ENCODE measurements at regions not wholly inside any gene's neighbourhood (a gene's known extent, or its start where the extent isn't known, plus 50 kb on each side); places are given as distances from the start of the nearest gene placed in this dataset.

DNA sequence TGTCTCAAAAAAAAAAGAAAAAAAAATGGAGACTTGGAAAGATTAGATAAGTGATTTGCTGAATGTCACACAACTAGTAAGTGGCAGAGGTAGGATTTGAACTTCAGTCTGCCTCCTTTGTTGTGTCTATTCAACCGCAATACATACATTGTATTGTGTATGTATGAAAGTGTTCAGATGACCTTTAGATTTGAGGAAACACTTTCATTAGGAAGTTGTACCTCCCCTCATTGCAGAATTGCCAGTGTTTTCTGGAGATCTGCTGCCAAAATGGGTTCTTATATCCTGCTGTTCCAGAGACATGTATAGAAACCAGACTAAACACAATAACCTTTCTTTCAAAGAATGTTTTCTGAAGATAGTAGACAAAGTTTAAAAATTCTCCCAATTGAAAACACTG, 247.4 kb upstream of the TBL1XR1 start:
- DNase-seq (ENCODE audit: low spot score in 2 of 2): no peak
- Histone ChIP-seq H3K9me3 (no peaks in the 10 kb centered on the region), H3K4me1 (no peaks in the 10 kb centered on the region), H3K4me3 (no peak overlapping the region), H3K27ac (no peak overlapping the region), H3K36me3 (no peaks in the 10 kb centered on the region), H3K27me3 (no peaks in the 10 kb centered on the region)
- intact Hi-C loops (cut with DNase I): no loop called here
- TF ChIP-seq, protein P1, sequence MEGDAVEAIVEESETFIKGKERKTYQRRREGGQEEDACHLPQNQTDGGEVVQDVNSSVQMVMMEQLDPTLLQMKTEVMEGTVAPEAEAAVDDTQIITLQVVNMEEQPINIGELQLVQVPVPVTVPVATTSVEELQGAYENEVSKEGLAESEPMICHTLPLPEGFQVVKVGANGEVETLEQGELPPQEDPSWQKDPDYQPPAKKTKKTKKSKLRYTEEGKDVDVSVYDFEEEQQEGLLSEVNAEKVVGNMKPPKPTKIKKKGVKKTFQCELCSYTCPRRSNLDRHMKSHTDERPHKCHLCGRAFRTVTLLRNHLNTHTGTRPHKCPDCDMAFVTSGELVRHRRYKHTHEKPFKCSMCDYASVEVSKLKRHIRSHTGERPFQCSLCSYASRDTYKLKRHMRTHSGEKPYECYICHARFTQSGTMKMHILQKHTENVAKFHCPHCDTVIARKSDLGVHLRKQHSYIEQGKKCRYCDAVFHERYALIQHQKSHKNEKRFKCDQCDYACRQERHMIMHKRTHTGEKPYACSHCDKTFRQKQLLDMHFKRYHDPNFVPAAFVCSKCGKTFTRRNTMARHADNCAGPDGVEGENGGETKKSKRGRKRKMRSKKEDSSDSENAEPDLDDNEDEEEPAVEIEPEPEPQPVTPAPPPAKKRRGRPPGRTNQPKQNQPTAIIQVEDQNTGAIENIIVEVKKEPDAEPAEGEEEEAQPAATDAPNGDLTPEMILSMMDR (IDR thresholded peaks at IDR 0.05): no peak

DNA sequence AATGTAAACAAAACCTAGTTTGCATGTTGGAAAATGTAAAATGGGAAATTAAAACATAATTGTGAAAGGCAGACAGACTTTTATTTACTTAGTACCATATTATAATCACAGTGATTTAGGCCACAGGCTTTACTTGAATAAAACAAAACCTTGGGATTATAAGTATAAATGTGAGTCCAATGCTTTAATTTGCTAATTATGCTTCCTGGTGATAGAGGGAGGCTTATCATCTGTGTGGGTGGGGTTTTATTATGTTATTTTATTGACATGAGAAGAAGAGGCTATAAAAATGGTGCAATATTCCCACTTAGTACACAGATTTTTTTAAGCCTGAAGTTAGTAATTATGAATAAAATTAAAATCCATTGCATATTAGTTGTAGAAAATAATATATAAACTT, 248.3 kb upstream of the TBL1XR1 start:
- Histone ChIP-seq H3K4me3 (no peak overlapping the region), H3K27ac (no peak overlapping the region), H3K4me1 (no peaks in the 10 kb centered on the region), H3K27me3 (no peaks in the 10 kb centered on the region), H3K9me3 (no peaks in the 10 kb centered on the region), H3K36me3 (no peaks in the 10 kb centered on the region)
- DNase-seq (ENCODE audit: low spot score in 2 of 2): no peak
- intact Hi-C loops (cut with DNase I): no loop called here
- TF ChIP-seq, protein P1 (IDR thresholded peaks at IDR 0.05): no peak

DNA sequence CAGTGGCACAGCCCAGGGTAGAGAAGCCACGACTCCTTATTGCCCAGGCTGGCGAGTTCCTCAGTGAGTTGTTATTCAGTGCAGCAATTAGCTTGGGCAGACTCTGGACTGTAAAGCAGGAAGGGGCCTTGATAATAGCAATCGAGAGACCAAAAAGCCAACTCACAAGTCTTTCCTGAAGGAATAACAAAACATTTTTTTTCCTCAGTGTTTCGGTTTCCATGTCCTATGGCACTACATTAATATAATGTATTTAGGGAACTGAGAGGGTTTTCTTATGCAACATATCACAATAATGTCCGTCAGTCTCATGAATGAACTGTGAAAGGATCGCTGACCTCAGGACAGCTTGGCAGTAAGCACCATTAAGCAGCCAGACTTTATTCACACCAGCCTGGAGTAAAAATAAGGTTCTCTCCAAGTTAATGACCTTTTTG, 248.9 kb upstream of the TBL1XR1 start:
- Histone ChIP-seq H3K9me3 (no peaks in the 10 kb centered on the region), H3K4me1 (no peaks in the 10 kb centered on the region), H3K36me3 (no peaks in the 10 kb centered on the region), H3K27me3 (no peaks in the 10 kb centered on the region), H3K4me3 (no peak overlapping the region), H3K27ac (no peak overlapping the region)
- TF ChIP-seq, protein P1 (IDR thresholded peaks at IDR 0.05): no peak
- no peak for DNase-seq (ENCODE audit: low spot score in 2 of 2)
- intact Hi-C loops (cut with DNase I): no loop called here

DNA sequence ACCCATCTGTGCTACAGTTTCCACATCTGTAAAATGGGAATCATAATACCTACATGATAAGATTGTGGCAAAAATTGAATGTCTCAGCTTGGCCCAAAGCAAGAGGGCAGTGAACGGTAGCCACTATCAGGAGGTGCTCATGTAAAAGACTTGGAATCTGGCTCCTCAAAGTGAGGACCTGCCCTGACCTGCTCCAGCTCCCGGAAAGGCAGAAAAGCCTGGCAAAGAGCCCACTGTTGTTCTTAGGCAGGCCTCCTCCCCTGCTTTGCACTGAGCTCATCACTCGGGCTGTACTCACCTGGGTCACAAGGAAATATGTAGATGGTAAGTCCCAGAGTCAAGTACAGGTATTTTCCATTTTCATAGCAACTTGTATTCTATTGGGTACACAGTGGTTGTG, 250.7 kb upstream of the TBL1XR1 start:
- H3K36me3 ChIP-seq: no peaks in the 10 kb centered on the region
- H3K9me3 ChIP-seq: no peaks in the 10 kb centered on the region
- H3K4me3 ChIP-seq: no peak overlapping the region
- no peak for DNase-seq (ENCODE audit: low spot score in 2 of 2)
- TF ChIP-seq, protein P1 (IDR thresholded peaks at IDR 0.05): no peak
- intact Hi-C loops (cut with DNase I): no loop called here
- H3K4me1 ChIP-seq: peaks cover 0 to 3% of the 10 kb centered on the region in 2 donors
- no peaks in the 10 kb centered on the region for H3K27me3 ChIP-seq
- H3K27ac ChIP-seq: no peak overlapping the region

DNA sequence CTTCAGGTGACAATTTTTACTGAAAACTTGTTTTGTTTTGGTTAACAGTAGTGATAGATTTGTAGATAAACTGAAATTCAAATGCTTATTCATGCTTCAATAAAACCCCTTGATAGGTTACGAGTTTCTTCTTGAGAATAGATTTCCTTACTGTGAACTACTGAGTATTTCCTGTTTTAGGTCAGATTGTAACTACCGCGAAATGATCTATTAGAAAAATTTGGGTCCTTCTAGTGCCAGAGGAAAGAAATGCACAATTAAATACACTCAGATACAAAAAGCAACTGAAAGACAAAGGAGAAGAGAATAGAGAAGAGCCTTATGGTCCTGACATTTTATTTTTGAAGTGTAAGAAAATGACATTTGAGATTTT, 251.7 kb upstream of the TBL1XR1 start:
- no peaks in the 10 kb centered on the region for H3K36me3 ChIP-seq
- H3K27me3 ChIP-seq: no peaks in the 10 kb centered on the region
- no peaks in the 10 kb centered on the region for H3K9me3 ChIP-seq
- no peak overlapping the region for H3K4me3 ChIP-seq
- TF ChIP-seq, protein P1 (IDR thresholded peaks at IDR 0.05): no peak
- peaks cover 0 to 4% of the 10 kb centered on the region in 2 donors for H3K4me1 ChIP-seq
- DNase-seq (ENCODE audit: low spot score in 2 of 2): no peak
- H3K27ac ChIP-seq: no peak overlapping the region
- intact Hi-C loops (cut with DNase I): no loop called here

DNA sequence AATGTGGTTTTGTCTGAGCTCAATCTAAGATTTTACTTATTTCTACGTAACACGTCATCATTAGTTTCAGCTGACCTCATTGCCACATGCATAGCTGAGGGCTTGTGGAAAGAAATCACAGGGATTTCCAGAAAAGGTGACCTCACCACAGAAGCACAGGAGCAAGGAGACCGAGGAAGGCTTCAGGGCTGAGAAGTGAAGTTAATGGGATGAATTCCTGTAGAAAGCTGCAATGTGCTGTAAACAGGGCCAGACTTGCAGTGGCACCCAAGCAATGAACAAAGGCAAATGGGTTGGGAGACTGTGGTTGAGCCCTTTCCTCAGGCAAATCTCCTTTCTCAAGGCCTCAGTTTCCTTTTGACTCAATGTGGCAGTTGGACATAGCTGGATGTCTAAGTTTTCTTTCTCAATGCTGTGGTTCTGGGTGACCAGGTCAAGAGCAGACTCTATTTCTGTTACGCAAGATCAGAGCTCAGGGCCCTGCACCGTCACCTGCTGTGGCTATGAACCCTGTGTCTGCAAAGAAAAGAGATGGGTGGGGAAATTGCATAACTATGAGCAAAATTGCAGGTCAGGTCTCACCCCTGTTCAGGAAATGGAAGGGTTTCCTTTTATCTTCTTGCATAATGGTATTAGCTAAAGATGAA, 252.2 kb upstream of the TBL1XR1 start:
- Histone ChIP-seq H3K9me3 (no peaks in the 10 kb centered on the region), H3K4me1 (peaks cover 0 to 4% of the 10 kb centered on the region in 2 donors), H3K27ac (no peak overlapping the region), H3K36me3 (no peaks in the 10 kb centered on the region), H3K27me3 (no peaks in the 10 kb centered on the region), H3K4me3 (no peak overlapping the region)
- intact Hi-C loops (cut with DNase I): loop anchor here (5.0 kb wide), 1 partner anchor 87 kb away; no protein-coding TSS in a partner anchor
- TF ChIP-seq, protein P1 (IDR thresholded peaks at IDR 0.05): no peak
- DNase-seq (ENCODE audit: low spot score in 2 of 2): no peak

Measured in ascending aorta (tissue), 2 donors.